ENCODE measurements at regions not wholly inside any gene's neighbourhood (a gene's known extent, or its start where the extent isn't known, plus 50 kb on each side); places are given as distances from the start of the nearest gene placed in this dataset.

DNA sequence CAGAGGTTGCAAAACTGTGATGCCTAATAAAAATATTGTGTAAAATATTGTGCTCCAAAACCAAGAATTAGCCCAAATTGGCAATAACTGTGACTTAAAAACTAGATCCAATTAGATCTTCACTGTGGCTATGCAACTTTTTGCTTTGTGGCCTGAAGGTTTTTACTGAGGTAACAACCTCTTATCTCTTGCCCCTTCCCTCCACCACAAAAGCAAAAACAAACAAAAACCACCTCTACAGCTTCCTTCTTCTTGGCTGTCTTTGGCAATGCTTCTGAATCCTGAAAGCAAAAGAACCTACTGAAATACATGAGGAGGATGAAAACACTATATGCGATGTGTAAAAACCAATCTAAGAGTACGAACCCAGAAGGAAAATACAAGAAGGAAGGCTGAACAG lies 226.7 kb upstream of the MBL2 start:
- TF ChIP-seq, protein P1, sequence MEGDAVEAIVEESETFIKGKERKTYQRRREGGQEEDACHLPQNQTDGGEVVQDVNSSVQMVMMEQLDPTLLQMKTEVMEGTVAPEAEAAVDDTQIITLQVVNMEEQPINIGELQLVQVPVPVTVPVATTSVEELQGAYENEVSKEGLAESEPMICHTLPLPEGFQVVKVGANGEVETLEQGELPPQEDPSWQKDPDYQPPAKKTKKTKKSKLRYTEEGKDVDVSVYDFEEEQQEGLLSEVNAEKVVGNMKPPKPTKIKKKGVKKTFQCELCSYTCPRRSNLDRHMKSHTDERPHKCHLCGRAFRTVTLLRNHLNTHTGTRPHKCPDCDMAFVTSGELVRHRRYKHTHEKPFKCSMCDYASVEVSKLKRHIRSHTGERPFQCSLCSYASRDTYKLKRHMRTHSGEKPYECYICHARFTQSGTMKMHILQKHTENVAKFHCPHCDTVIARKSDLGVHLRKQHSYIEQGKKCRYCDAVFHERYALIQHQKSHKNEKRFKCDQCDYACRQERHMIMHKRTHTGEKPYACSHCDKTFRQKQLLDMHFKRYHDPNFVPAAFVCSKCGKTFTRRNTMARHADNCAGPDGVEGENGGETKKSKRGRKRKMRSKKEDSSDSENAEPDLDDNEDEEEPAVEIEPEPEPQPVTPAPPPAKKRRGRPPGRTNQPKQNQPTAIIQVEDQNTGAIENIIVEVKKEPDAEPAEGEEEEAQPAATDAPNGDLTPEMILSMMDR (conservative IDR thresholded peaks at IDR 0.05 in 1 of 2, IDR thresholded peaks at IDR 0.05 in 1 of 2; ENCODE audit: extremely low read depth in 1 of 2, insufficient read depth in 1 of 2, low read depth in 1 of 2, low read length in 2 of 2) = no peak
- no peak for TF ChIP-seq EZH2 (IDR thresholded peaks at IDR 0.05; ENCODE audit: borderline replicate concordance, low read length)
